Coronary artery (tissue), 2 donors: ENCODE measurements at regions not wholly inside any gene's neighbourhood (a gene's known extent, or its start where the extent isn't known, plus 50 kb on each side); places are given as distances from the start of the nearest gene placed in this dataset.

Experiments used
- DNase-seq: peaks from one replicate; pipeline ENCODE4 v3.0.0-alpha.2; 2017; ENCODE audit warnings: low spot score
- H3K27ac ChIP-seq, 2 donors: fragments of 200-600 bp; sonication (generic); one replicate each; pipeline ENCODE4 v1.5.1; 2016 to 2019
- H3K4me3 ChIP-seq: fragments of 200-600 bp; sonication (generic); 2 replicates; pipeline ENCODE4 v1.5.1; 2016; ENCODE audit warnings: mild to moderate bottlenecking, moderate library complexity
- TF ChIP-seq, protein P1 (sequence below): fragments of 200-600 bp; sonication (generic); IDR thresholded peaks from one replicate; pipeline ENCODE4 v1.5.1; 2019; ENCODE audit warnings: antibody characterized with exemption

DNA sequence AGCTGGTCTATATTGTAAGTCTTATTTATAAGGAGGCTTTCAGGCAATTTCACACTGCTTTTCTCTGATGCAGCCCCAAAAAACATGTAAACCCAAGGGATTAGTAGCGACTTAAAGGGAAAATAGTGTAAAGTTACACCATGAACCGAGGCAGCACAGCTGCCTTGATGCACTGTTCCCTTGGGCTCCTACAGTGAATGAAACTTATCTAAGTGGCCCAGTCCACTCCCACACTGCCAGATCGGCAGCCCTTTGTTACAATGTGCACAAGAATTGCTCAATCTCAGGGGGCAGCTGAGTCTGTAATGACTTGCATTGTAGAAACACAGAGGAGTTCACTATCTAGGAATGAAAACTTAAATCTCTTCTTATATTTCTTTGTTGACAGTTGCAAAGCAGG is 120.8 kb upstream of the ADGRL2 start:
- peak overlapping the region; percentile 19 for H3K4me3 ChIP-seq
- TF ChIP-seq, protein P1, sequence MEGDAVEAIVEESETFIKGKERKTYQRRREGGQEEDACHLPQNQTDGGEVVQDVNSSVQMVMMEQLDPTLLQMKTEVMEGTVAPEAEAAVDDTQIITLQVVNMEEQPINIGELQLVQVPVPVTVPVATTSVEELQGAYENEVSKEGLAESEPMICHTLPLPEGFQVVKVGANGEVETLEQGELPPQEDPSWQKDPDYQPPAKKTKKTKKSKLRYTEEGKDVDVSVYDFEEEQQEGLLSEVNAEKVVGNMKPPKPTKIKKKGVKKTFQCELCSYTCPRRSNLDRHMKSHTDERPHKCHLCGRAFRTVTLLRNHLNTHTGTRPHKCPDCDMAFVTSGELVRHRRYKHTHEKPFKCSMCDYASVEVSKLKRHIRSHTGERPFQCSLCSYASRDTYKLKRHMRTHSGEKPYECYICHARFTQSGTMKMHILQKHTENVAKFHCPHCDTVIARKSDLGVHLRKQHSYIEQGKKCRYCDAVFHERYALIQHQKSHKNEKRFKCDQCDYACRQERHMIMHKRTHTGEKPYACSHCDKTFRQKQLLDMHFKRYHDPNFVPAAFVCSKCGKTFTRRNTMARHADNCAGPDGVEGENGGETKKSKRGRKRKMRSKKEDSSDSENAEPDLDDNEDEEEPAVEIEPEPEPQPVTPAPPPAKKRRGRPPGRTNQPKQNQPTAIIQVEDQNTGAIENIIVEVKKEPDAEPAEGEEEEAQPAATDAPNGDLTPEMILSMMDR, result no peak
- no peak for DNase-seq
- H3K27ac ChIP-seq, result no peak overlapping the region

DNA sequence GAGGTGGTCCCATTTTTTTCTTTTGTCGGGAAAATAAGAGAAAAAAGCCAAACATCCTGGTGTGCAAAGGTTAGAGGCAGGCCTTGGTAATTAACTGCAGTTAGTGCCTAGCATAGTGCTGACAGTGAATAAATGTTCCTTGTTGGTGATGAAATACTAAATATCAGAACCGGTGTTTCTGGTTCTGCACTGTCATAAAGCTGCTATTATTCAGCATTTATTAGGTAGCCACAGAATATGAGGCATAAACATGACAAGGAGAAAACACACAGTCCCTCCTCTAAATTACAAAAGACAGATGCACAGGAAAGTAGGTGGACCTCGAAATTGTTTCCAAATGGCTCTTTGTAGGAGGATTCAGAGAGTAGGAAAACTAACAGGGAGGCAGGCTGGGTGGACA is 122.0 kb upstream of the ADGRL2 start:
- TF ChIP-seq, protein P1, result no peak
- H3K4me3 ChIP-seq, result no peak overlapping the region
- no peak overlapping the region for H3K27ac ChIP-seq
- DNase-seq, result no peak

DNA sequence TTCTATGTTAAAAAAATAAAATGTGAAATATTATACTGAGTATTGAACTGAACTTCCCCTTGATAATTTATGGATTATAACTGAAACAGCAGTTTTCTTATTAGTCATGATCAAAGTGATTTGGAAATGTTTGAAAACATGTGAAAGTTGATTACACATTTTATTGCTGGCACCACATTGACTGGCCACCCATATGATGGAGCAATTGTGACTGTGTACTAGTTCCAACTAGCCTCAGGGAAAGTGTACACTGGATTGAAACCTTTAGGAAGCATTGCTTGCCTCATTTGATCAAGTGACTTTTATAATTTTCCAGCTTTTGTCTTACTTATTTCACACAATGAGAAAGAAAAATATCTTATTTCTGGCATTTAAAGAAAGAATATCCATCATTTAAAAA is 128.0 kb upstream of the ADGRL2 start:
- TF ChIP-seq, protein P1, result no peak
- H3K27ac ChIP-seq, result no peak overlapping the region
- no peak overlapping the region for H3K4me3 ChIP-seq
- DNase-seq, result no peak

GRCh38 chr1:81671038-81671437 is 129.7 kb upstream of the ADGRL2 start:
- TF ChIP-seq, protein P1, result no peak
- no peak for DNase-seq
- Histone ChIP-seq H3K4me3 (no peak overlapping the region), H3K27ac (no peak overlapping the region)

GRCh38 chr1:81670286-81670685 is 130.4 kb upstream of the ADGRL2 start:
- TF ChIP-seq, protein P1, result no peak
- DNase-seq, result no peak
- Histone ChIP-seq H3K4me3 (no peak overlapping the region), H3K27ac (no peak overlapping the region)

- Histone ChIP-seq H3K4me3 (no peak overlapping the region), H3K27ac (no peak overlapping the region)
- TF ChIP-seq, protein P1, result no peak
- no peak for DNase-seq
Measured at GRCh38 chr1:81666586-81666985, 134.1 kb upstream of the ADGRL2 start.

GRCh38 chr1:81664341-81664740 is 136.4 kb upstream of the ADGRL2 start:
- TF ChIP-seq, protein P1, result no peak
- DNase-seq, result no peak
- no peak overlapping the region for H3K27ac ChIP-seq
- no peak overlapping the region for H3K4me3 ChIP-seq
